Skin epidermis (tissue), 12 donors: ENCODE measurements at regions not wholly inside any gene's neighbourhood (a gene's known extent, or its start where the extent isn't known, plus 50 kb on each side); places are given as distances from the start of the nearest gene placed in this dataset.
"Not testable (repeated sequence)": the region's sequence is repeated elsewhere in the genome, so short reads cannot be mapped to it uniquely, and the experiment has no call there.

Source experiments
- H3K27ac ChIP-seq, 21 experiments: fragments of 200-600 bp; sonication (generic) in 11 of 21; one replicate each; pipeline ENCODE4 v1.5.0; 2020; ENCODE audit warnings: mild to moderate bottlenecking in 3 of 21, inconsistent platforms in 2 of 21, moderate library complexity in 2 of 21
- H3K4me3 ChIP-seq, 7 experiments: fragments of 200-600 bp; sonication (generic) in 2 of 7; one replicate each; pipeline ENCODE4 v1.5.0; 2020; ENCODE audit warnings: inconsistent platforms in 2 of 7, mild to moderate bottlenecking in 2 of 7, moderate library complexity in 1 of 7

- no peak overlapping the region for H3K27ac ChIP-seq
- no peak overlapping the region for H3K4me3 ChIP-seq
These were observed 216.8 kb upstream of the AKR1E2 start for GRCh38 chr10:4609251-4609650.

- Histone ChIP-seq H3K4me3 (no peak overlapping the region), H3K27ac (no peak overlapping the region)
These were observed 218.3 kb upstream of the AKR1E2 start for GRCh38 chr10:4607681-4608080.

GRCh38 chr10:4606856-4607636 is 219.0 kb upstream of the AKR1E2 start:
- Histone ChIP-seq H3K27ac (no peak overlapping the region), H3K4me3 (no peak overlapping the region)

DNA sequence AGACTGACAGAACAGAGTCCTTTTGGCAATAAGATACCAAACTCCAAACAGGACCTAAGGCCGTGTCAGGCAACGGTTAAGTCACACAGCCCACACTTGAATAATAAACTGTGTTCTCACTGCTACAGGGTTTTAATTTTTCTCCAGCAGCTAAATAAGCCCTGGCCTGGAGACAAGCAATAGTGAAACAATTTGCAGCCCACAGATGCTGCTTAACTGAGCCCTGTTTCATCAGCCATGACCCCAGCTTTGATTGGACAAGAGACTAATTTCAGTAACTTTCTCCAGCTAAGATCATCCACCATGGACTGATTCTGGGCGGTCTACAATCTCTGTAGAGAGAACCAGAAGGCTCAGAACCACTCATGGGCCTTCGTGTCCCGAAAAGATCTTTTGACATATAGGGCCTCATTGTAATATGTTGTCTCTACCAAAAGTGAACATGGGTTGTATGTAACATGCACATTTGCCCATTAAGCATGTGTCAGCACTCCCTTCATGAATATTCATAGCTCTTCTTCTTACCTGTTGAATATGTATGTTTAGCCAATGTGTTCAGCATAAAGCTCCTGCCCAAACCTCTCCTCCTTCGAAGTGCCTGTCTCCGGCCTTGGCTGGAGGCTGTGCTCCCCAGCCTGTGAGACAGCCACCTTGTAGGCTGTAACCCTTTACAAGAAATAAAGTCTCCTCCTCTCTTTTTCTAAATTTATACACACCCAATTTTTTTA is 223.1 kb upstream of the AKR1E2 start:
- Histone ChIP-seq H3K4me3 (no peak overlapping the region), H3K27ac (no peak overlapping the region)

DNA sequence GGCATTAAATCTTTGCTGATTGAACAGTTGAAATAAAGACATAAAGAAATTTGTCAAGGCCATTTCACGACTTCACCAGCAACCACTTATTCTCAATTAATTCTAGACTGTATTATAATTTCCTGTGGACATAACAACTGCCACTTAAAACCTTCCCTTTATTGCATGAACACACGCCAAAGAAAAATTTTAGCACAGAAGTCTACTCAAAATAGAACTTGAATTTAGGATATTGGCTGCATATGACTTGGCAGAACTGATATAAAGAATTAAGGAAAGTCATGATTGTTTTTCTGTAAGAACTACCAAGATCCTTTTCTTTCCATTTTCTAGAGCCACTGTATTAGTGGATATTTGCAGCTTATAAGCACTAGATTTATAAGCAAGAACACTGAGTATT is 226.5 kb upstream of the AKR1E2 start:
- no peak overlapping the region for H3K27ac ChIP-seq
- no peak overlapping the region for H3K4me3 ChIP-seq

- H3K27ac ChIP-seq, H3K4me3 ChIP-seq: not testable (repeated sequence)
These were observed 228.1 kb upstream of the AKR1E2 start for GRCh38 chr10:4597898-4598297.

DNA sequence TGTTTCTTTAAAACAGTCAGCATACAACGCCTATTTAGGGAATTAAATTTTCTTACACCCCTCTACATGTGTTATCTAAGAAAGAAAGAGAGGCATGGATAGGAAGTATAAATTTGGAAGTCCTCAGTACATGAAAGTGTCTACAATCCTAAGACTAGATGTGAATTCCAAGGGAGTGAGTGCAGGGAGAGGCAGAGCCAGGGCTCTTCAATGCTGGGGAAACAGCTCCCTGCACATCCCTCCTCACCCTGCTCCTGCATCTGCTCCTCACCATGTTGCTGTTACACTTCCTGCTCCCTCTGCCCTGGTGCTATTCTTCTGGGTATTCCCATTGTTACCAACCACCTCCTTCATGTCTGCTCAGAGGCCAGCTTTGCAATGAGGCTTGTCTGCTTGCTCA is 229.1 kb upstream of the AKR1E2 start:
- no peak overlapping the region for H3K4me3 ChIP-seq
- H3K27ac ChIP-seq = no peak overlapping the region

DNA sequence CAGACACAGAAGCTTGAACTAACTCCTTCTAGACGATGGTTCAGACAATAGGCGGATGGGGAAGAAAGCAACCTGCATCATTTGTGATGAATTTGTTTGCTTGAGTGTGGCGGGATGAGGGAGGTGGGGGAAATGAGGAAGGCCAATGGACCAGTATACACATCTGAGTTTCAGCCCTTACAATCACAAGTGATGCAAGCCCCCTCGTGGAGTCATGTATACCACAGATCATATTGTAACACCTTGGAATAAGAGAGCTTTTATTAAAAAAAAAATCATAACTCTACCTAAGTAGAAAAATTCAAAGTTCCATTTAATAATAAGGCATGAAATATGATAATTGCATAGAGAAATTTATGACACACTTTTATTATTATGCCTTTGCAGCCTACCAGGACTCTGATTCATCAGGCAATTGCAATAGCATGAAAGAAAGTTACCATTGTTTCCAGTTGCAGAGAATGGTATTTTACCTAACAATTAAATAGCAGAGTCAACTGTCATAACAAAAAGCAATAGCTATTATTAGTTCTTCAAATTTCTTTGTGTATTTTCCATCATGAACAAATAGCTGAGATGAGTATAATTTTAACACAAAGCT is 230.2 kb upstream of the AKR1E2 start:
- Histone ChIP-seq H3K27ac (no peak overlapping the region), H3K4me3 (no peak overlapping the region)

DNA sequence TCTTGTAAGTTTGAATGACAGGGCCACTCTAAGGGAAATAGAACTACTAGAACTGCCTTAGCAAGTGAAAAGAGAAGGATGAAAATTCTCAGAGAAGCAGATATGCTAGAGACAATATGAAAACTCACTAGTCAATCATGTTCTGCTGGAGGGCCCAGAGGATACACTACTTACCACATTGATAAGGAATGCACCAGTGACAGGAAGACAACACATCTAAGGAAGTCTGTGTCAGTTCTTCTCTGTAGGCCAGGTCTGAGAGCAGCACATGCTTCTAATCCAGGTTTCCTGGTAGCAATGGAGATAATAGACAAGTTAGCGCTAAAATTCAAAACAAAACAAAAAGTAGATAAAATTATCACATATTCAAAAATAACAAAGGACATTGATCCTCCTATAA is 235.2 kb upstream of the AKR1E2 start:
- Histone ChIP-seq H3K4me3 (no peak overlapping the region), H3K27ac (no peak overlapping the region)

DNA sequence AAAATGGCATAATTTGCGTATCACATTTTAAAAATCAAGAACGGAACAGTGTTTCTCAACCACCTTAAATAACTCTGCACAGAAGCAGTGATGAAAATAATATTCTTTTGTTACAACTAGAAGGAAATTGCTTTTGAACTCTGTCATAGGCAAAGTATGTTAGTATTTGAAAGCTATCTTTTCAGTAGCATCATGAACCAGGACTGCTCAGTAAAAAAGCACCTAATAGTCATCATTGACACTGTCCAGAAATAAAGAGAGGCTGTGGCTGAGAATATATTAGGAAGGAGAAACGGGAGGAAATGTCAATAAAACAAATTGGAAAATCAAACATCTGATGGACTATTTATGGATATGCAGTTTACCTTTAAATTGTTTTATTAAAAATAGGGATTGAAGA is 237.2 kb upstream of the AKR1E2 start:
- no peak overlapping the region for H3K27ac ChIP-seq

DNA sequence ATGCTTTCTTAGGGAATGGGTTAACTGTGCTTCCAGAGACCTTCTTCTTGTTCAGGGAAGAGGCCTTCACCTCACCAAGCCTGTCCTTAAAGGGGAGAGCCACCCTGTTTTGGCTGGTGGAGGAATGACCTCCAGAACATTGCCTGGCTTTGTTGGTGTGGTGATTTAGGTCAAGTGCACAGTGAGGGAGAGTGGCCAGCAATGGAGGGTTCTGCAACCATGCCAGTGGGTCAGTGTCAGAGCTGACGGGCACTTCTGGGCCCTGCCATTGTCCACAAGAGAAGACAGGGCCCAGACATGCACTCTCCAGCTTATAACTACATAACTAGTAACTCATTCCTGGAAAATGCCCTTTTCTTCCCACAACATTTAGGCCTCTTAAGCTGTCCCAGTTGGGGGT is 238.5 kb upstream of the AKR1E2 start:
- Histone ChIP-seq H3K4me3 (no peak overlapping the region), H3K27ac (no peak overlapping the region)

More for the DNA sequence above, 237.2 kb upstream of the AKR1E2 start:
- no peak overlapping the region for H3K4me3 ChIP-seq

DNA sequence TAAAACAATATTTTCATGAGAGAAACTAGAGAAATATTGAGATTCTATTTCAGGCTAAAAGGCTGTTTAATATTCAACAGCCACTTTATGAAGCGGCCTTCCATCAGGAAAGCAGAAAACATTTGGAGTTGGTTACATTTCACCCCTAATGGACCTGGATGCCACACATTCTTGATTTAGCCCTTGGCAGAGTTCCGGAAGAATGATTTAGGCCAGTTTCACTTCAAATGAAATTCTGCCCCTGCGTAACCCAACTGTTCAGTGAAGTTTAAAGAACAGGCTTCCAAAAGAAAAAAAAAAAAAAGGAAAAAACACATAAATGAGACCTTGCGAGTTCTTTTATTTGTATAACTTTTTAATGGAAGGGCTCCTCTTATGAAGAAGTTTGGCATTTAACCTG is 239.2 kb upstream of the AKR1E2 start:
- Histone ChIP-seq H3K4me3 (no peak overlapping the region), H3K27ac (no peak overlapping the region)

DNA sequence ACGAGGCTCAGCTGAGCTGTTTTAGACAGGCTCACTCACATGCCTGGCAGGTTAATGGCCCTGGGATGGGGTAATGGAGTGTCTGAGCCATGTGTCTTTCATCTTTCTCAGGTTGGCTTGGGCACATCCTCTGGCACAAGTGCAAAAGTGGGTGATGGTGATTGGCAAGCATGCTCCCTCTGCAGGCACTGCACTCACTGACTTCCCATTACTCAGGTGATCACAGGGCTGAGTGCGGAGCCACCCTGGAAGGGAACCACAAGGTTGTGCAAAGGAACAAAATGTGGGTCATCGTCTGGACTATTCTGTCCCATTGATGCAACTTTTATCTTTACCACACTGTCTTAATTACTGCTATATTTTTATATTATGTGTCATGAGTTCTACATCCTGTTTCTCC is 244.1 kb upstream of the AKR1E2 start:
- H3K27ac ChIP-seq = no peak overlapping the region
- H3K4me3 ChIP-seq = no peak overlapping the region

GRCh38 chr10:4579844-4580243 is 246.2 kb upstream of the AKR1E2 start:
- Histone ChIP-seq H3K4me3 (no peak overlapping the region), H3K27ac (no peak overlapping the region)

DNA sequence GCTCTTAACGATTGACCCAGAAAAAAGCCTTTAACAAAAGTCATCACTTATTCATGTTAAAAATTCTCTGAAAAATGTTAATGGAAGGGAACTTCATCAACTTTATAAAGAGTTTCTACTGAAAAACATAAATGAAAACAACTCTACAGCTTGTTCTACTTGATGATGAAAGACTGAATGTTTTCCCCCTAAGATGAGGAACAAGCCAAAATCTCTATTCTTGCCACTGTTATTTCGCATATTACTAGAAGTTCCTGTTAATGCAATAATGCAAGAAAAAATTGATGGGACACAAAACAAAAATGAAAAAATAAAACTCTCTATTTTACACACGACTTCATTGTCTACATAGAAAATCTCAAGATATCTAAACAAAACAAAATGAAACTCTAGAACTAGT is 249.8 kb upstream of the AKR1E2 start:
- H3K4me3 ChIP-seq = no peak overlapping the region
- no peak overlapping the region for H3K27ac ChIP-seq

DNA sequence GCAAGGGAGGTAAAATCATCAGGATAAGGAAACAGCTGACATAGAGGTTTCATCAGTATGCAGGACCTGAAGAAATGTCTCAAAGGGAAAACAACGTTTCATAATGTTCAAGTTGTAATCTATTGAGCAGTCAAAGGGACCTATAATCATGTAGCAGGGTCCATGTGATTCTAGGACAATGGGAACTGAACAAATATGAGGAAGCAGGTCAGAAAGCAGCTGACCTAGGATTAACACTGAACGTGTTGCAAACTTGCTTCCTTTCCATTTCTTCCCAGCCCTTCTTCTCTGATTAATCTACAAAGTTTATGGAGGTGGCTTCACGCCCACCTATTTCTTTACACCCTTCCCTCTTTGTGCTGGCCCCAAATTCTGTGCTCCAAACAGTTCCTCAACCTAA is 256.9 kb upstream of the AKR1E2 start:
- Histone ChIP-seq H3K4me3 (no peak overlapping the region), H3K27ac (no peak overlapping the region)

- Histone ChIP-seq H3K4me3 (no peak overlapping the region), H3K27ac (no peak overlapping the region)
These were observed 257.3 kb upstream of the AKR1E2 start for GRCh38 chr10:4568731-4569130.

DNA sequence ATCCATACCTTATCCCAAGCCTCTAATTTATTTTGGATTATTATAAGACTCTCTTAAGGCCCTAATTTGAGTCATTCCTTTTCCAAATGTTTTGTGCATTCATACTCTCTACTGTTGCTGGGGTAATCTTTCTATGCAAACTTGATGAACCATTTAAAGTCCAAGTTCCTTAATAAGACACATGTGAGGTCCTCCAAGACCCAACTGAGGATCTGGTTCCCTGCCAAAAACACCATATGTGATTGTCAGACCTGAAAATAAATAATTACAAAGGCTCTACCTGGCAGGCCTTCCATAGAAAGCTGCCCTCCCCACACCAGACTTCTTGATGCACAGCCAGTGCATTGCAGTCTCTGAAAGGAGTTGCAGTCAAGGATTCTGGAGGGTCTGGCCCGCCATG is 257.9 kb upstream of the AKR1E2 start:
- Histone ChIP-seq H3K27ac (peak overlapping the region in 1 of 21 experiments; percentile 6), H3K4me3 (no peak overlapping the region)

GRCh38 chr10:4567637-4568036 is 258.4 kb upstream of the AKR1E2 start:
- no peak overlapping the region for H3K4me3 ChIP-seq
- no peak overlapping the region for H3K27ac ChIP-seq

DNA sequence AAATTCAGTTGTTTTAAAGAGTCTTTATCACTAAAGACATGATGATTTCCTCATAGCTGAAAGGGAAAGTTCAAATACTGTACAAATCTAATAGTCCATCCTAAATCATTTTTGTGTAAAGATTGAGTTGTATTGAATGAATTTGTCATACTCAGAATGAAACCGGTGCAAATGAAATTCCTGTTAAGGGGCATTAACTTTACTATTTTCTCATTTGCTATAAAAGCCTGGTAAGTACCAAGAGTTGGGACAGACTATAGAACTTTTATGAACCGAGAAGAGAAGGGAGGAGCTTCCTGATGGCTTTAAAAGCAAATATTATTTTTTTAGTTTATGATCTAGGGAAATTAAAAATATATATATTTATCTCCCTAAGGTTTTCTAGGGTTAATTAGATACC is 260.0 kb upstream of the AKR1E2 start:
- Histone ChIP-seq H3K4me3 (no peak overlapping the region), H3K27ac (no peak overlapping the region)

- Histone ChIP-seq H3K4me3 (no peak overlapping the region), H3K27ac (no peak overlapping the region)
These were observed 264.7 kb upstream of the AKR1E2 start for GRCh38 chr10:4561296-4561695.
